Pons (tissue), 1 donor: ENCODE measurements at regions not wholly inside any gene's neighbourhood (a gene's known extent, or its start where the extent isn't known, plus 50 kb on each side); places are given as distances from the start of the nearest gene placed in this dataset.

Experiments
- DNase-seq: peaks from one replicate; pipeline ENCODE4 v3.0.0-alpha.2; 2016; ENCODE audit warnings: low spot score

DNA sequence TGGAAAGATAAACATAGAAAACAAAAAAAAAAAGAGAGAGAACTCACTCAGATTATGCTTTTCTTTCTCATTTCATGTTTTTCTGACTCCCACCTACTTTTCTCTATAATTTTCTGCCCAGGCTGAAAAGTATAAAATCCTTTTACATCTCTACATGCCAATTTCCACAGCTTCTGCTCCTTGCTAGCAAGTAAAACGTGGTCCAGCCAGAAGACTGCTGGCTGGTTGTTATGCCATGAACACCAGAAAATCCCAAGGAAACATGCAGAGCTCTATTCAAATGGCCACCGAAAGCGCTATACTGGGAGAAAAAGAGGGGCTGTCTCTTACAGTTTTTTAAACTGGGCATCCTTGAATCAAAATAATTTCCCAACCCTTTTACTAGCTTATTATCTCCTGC is 512.8 kb upstream of the ID4 start:
- DNase-seq, result no peak

DNA sequence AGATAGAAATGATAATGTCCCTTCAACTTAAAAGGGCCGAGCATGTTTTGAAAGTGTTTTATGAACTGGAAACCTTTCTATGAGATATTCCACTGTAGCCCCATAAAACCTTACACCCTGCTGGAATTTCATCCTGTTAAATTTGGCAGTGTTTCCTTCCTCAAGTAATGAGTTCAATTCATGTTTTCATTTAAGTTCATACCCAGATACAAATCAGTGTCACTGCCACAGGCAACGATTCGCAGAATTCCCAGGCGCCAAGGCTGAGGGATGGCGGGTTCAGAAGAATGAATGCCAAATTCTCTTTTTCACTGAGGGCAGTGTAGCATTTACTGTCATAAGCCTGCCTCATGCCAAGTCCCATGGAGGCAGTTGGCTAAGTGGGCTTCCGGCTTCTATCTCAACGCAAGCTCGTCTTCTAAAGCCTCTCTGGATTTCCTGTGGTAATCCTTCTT is 511.8 kb upstream of the ID4 start:
- no peak for DNase-seq

DNA sequence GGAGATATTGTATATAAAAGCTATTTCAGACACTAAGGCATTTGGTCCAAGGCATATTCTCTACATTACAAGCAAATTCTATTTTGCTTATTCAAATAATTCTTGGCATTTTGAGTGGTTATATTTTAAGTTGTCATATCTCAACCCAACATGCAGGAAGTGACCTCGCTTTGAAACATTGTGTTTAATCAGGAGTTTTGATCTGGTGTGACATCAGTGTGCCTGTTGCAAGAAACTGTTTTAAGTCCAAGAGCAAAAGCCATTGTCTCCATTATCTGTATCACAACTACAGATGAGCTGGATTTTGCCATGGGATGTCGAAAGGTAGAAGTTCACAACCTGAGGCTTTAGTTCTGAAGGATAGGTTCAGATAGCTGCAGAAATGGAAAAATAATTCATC is 509.9 kb upstream of the ID4 start:
- DNase-seq, result no peak

DNA sequence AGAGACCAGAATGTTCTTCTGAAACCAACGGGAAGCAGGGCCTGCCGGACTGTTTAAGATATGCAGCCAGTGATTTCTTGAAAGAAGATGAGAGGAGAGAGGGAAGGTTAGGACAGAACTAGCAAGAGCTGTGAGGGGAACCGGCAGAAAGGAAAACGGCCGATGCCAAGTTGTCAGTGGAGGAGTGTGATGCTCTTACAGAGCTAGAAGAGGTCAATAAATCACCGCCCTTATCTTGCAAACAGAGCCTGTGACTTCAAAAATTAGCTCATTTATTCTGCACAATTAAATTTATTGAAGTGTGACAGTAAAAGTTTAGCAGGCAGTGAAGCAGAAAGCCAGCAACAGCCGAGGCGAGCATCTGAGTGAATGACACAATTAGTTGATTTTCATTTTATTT is 509.5 kb upstream of the ID4 start:
- no peak for DNase-seq

DNA sequence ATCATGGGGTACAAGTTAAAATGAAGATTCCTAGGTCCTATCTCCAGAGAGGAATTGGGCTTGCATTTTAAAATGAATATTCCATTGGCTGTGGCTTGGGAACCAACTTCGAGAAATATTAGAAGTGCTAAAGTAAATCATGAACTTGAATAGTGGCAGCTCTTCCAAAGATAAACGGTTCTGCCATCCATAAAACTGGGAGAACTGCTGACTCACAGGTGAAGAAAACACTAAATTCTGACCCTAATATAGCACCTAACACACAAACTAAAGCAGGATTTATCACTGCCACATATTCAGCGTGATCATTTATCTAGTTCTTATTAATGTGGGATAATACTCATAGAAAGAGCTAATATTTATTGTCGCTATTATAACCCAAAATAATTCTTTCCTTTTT is 508.1 kb upstream of the ID4 start:
- no peak for DNase-seq

GRCh38 chr6:19331089-19331488 is 506.1 kb upstream of the ID4 start:
- DNase-seq, result no peak

GRCh38 chr6:19332806-19333460 is 504.2 kb upstream of the ID4 start:
- DNase-seq, result no peak

- DNase-seq, result no peak
Measured at GRCh38 chr6:19333936-19334335, 503.2 kb upstream of the ID4 start.

GRCh38 chr6:19336579-19336978 is 500.6 kb upstream of the ID4 start:
- DNase-seq, result no peak

GRCh38 chr6:19337101-19337500 is 500.1 kb upstream of the ID4 start:
- DNase-seq, result no peak

DNA sequence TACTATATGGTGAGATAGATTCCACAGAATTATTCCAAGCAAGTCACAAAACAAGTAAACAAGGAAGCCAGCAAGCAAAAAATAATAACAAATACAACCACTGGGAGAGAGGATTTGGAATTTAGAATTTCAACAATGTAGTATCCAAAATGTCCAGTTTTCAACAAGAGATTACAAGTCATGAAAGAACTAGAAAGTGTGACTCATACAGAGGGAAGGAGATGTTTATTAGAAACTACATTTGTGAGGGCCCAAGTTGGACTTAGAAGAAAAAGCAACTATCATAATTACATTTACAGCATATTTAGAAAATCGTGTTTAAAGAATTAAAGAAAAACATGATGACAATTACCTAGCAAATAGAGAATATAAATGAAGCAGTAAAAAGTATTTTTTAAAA is 494.6 kb upstream of the ID4 start:
- DNase-seq, result no peak

DNA sequence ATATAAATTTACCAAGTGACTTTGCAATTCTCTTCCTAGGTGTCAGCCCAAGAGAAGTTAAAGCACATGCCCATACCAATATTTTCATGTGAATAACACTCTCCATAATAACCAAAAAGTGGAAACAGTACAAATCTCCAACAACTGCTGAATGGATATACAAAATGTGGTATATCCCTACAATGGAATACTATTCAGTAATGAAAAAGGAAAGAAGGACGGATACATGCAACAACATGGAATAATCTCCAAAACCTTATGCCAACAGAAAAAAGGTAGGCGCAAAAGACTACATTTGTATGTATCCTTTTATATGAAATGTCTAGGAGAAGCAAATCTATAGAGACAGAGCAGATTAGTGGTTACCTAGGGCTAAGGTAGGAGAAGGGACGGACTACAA is 487.7 kb upstream of the ID4 start:
- DNase-seq, result no peak

DNA sequence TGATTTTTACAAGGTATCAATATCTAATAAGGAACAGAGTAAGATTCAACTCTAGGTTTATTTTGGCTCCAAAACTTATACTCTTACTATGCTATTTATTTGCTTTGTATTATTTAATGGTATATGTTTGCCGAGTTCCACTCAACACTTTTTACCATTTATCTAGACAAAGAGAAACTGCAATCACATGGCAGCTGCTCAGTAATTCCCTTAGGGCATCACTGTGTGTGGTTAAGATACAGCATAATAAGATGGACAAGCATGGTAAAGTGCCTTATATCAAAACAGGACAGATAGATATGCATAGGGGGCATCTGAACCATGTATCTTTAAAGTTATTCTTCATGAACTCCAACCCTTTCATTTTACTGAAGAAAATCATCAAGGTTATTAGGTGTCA is 483.0 kb upstream of the ID4 start:
- no peak for DNase-seq

DNA sequence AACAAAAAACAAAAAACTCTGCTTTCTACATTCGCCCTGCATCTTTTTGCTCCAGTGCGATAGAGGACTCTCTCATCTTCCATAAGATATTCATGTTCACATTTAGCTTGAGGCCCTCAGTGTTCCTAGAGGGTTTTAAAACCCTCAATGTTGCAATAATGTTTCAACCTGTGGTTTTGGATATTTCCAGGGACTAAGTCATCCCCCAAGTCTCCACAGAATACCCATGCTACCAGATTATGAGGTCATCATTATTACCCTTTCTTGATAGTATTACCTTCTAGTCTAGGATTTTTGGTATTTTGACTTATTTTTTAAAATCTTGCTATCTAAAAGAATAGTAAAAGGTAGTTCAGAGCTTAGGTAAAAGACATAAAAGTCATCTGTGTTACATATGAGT is 480.5 kb upstream of the ID4 start:
- DNase-seq, result no peak

GRCh38 chr6:19362396-19362795 is 474.8 kb upstream of the ID4 start:
- no peak for DNase-seq

GRCh38 chr6:19368511-19368910 is 468.7 kb upstream of the ID4 start:
- no peak for DNase-seq

DNA sequence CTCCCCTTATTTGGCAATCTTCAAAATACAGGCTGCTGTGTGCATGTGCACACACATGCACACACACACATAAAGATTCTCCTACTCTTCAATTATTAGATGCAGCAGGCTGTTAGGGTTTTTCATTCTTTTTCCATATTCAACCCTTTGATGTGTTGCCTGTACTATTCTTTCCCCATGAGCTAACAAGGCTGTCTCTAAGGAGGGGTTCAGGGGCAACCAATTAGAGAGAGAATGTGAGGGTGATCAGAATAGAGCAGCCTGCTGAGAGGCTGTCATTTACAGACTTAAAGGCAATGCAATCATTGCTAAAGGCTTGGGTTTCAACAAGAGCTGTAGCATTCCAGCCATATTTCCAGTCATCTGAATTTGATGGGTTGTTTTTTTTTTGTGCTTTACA is 467.4 kb upstream of the ID4 start:
- no peak for DNase-seq

GRCh38 chr6:19370831-19371230 is 466.3 kb upstream of the ID4 start:
- DNase-seq, result no peak

DNA sequence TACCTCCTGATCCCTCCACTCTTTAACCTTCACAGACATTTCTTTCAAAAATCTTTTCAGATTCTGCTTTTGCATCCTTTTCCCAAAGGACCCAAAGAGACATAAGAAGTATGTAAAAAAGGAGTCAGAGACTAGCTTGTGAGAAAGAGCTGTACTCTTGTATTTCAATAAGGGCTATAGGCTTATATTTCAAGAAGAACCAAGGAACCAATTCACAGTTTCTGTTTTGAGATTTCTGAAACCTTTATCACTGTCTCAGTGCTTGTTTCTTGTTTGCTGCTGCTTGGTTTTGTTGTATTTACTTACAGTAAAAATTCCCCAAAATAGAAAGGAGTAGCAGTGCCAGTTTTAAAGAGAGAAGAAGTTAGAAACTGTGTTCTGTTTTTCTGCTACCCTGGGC is 461.6 kb upstream of the ID4 start:
- DNase-seq, result no peak

GRCh38 chr6:19377722-19378121 is 459.4 kb upstream of the ID4 start:
- DNase-seq, result no peak

GRCh38 chr6:19380293-19380692 is 456.9 kb upstream of the ID4 start:
- DNase-seq, result no peak

DNA sequence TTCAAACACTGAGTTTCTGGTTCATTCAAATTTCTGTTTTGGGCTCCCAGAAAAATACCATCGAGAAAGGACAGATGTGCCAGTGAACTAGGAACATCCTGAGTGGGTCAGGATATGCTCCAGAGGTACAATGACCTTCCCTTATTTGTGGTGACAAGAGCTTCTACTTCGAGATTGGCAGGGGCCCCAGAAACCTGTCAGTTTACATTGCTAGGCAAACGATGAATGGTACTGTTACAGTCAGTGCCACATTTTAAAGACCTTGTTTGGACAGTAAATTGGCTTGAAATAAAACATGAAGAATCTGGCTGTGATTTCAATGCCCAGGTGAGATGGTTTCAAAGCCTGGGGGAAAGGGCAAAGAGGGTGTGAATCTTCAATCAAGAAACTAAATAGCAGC is 454.5 kb upstream of the ID4 start:
- no peak for DNase-seq

DNA sequence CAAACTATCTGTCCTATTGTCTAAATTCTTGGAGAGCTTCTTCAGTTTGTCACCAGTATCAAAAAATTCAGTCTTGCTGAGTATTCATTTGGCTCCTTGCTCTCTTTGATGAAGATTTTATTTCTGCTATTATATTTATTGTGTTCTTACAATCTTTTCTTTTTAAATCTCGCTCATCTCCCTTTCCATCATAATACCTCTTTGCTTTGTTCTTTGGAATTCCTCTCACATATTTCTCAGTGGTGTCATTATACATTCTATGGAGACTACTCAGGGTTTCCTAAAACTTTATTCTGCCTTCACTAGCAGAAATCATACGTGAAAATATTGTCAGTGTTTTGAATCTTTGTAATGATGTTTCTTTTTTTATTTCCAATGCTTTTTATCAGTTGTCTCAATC is 445.2 kb upstream of the ID4 start:
- DNase-seq, result no peak

DNA sequence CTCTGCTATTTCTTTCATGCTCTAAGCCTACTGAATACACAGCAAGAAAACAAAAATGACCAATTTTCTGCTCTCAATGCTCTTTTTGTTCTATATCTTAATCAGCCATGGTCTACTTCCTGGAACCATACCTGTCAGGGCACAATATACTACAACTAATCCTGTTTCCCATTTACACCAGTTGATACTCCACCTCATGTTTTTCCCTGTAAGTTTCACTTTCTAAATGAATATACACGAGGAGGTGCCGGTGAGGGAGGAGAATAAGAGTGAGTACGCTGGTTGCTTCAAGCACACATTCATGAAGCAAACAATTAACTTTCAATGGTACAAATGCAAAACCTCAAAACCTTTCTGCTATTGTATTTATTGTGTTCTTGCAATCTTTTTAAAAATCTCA is 443.1 kb upstream of the ID4 start:
- no peak for DNase-seq

GRCh38 chr6:19394687-19395086 is 442.5 kb upstream of the ID4 start:
- DNase-seq, result no peak
